Astrocyte of the spinal cord (primary cell): ENCODE measurements at regions not wholly inside any gene's neighbourhood (a gene's known extent, or its start where the extent isn't known, plus 50 kb on each side); places are given as distances from the start of the nearest gene placed in this dataset.

Experiments used
- DNase-seq: peaks from one replicate; pipeline ENCODE4 v3.0.0; 2011; ENCODE audit warnings: low read depth, low spot score
- H3K4me3 ChIP-seq: 2 replicates; pipeline ENCODE4 v1.5.1; 2011; ENCODE audit warnings: low read depth, mild to moderate bottlenecking, low read length, moderate library complexity
- in situ Hi-C: cut with HindIII; loops from 2 replicates; pipeline ENCODE4 v1.10.0; 2017; ENCODE audit warnings: low sequenced_read_pairs
- TF ChIP-seq, protein P1 (sequence below): IDR thresholded peaks from 2 replicates; pipeline ENCODE4 v1.5.1; 2012; ENCODE audit warnings: low read depth, mild to moderate bottlenecking, low read length, inconsistent platforms

DNA sequence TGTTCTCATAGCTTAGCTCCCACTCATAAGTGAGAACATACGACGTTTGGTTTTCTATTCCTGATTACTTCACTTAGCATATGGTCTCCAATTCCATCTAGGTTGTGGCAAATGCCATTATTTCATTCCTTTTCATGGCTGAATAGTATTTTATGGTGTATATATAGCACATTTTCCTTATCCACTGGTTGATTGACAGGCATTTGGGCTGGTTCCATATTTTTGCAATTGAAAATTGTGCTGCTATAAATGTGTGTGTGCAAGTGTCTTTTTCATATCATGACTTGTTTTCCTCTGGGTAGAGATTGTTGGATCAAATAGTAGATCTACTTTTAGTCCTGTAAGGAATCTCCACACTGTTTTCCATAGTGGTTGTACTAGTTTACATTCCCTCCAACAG, 133.0 kb upstream of the TAB2 start:
- no peak for DNase-seq
- H3K4me3 ChIP-seq: no peak overlapping the region
- in situ Hi-C loops: no loop called here
- TF ChIP-seq, protein P1, sequence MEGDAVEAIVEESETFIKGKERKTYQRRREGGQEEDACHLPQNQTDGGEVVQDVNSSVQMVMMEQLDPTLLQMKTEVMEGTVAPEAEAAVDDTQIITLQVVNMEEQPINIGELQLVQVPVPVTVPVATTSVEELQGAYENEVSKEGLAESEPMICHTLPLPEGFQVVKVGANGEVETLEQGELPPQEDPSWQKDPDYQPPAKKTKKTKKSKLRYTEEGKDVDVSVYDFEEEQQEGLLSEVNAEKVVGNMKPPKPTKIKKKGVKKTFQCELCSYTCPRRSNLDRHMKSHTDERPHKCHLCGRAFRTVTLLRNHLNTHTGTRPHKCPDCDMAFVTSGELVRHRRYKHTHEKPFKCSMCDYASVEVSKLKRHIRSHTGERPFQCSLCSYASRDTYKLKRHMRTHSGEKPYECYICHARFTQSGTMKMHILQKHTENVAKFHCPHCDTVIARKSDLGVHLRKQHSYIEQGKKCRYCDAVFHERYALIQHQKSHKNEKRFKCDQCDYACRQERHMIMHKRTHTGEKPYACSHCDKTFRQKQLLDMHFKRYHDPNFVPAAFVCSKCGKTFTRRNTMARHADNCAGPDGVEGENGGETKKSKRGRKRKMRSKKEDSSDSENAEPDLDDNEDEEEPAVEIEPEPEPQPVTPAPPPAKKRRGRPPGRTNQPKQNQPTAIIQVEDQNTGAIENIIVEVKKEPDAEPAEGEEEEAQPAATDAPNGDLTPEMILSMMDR: no peak

DNA sequence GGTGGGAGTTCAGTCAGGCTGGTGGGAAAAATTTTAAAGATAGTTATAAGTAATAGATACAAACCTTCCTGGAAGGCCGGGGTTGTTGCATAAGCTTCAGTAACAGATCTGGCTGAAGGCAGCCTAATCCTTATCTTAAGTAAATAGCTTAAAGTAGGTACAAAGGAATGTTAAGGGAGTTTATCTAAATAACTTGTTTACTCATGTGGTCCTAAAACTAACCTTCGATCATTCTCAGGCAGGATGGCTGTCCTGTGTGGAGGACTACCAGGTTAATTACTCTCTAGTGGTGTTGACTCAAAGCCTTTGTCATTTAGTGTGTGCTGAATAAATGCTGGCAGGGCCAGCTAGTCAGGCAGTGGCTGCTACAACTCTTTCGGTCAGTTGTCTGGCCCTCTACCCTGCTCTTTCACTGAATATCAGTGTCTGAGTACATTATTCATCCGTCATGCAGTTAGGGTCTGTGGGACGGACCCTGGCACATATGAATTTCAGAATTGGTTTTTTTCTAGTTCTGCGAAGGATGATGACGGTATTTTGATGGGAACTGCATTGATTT, 131.6 kb upstream of the TAB2 start:
- no peak overlapping the region for H3K4me3 ChIP-seq
- TF ChIP-seq, protein P1: no peak
- no peak for DNase-seq
- in situ Hi-C loops: no loop called here

DNA sequence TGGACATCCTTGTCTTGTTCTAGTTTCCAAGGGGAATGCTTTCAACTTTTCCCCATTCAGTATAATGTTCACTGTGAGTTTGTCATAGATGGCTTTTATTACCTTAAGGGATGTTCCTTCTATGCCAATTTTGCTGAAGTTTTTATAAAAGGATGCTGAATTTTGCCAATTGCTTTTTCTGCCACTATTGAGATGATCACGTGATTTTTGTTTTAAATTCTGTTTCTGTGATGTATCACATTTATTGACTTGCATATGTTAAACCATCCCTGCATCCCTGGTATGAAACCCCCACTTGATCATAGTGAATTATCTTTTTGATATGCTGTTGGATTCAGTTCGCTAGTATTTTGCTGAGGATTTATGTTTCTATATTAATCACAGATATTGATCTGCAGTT, 130.6 kb upstream of the TAB2 start:
- DNase-seq: no peak
- no peak overlapping the region for H3K4me3 ChIP-seq
- TF ChIP-seq, protein P1: no peak
- in situ Hi-C loops: no loop called here

DNA sequence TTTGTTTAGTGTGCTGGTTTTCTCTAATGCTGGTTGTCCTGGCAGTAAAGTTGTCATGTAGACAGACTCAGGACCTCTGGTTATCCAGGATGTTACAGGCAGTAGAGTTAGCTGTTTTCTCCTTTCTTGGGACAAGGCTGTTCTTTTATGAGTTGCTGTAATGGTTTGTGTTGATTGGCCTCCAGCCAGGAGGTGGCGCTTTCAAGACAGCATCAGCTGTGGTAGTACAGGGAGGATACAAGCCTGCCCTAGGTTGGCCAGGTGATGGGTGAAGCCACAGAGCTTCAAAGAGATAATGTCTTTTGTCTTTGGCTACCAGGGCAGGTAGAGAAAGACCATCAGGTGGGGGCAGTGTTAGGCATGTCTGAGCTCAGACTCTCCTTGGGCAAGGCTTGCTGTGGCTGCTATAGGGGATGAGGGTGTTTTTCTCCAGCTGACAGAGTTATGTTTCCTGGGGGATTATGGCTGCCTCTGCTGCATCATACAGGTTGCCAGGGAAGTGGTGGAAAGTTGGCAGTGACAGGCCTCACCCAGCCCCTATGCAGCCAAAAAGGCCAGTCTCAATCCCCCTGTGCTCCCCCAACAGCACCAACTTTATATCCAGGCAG, 127.2 kb upstream of the TAB2 start:
- TF ChIP-seq, protein P1: no peak
- no peak overlapping the region for H3K4me3 ChIP-seq
- in situ Hi-C loops: no loop called here
- peak; percentile 37 for DNase-seq

DNA sequence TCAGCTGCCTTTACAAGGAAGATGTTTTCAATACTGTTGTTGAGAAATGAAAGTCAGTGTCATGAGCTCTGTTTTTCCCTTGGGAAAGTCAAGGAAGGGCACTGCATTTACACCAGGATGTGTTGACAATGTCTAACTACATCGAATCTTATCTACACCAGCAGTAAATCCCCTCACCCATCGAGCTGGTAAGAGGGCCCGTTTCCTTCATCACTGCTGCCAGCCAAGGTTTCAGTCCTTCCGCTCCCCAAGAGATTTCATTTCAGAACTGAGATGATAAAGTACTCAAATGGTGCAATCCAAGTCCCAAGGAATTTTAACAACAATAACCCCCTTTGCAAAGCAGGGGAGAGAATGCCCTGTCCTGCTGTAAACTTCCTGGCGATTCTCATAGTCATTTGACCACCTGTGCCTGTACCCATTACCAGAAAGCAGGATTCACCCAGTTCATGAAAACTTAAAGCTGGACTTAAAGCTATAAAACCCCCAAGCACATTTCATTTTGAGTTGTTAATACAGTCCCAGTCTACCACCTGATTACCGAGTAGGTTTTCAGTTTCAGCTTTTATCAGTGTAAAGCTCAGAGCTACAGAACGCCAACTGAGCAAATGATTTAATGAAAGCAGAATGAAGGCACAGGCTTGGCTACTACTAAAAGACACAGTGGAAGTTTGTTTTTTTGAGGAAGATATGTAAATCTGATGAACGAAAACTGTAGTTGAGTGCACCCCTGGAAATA, 122.5 kb upstream of the TAB2 start:
- TF ChIP-seq, protein P1: no peak
- DNase-seq: no peak
- no peak overlapping the region for H3K4me3 ChIP-seq
- in situ Hi-C loops: no loop called here

DNA sequence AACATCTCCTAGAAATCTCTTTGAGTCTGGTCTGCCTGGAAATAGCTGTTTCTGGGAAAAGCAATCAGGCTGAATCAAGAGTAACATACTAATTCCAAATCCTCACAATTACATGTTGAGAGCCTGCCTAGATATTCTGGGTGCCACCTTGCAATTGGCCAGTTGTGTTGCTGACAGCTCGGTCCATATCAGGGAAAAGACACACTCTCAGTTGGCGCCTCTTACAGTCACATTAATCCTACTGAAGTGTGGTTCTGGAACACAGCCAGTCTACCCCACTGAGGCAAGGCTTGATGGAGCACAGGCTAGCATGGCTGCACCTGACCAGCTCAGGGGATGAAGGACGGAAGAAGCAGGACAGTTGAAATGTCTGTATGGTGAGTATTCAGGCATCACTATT, 121.4 kb upstream of the TAB2 start:
- in situ Hi-C loops: no loop called here
- no peak for DNase-seq
- TF ChIP-seq, protein P1: no peak
- H3K4me3 ChIP-seq: no peak overlapping the region
